GM18498 (cell line): ENCODE measurements at regions not wholly inside any gene's neighbourhood (a gene's known extent, or its start where the extent isn't known, plus 50 kb on each side); places are given as distances from the start of the nearest gene placed in this dataset.

Experiments used
- ATAC-seq: cut with Tn5 transposase; IDR thresholded peaks from one replicate; pipeline ENCODE4 v1.9.1; 2021; ENCODE audit warnings: mild to moderate bottlenecking, moderate library complexity; ENCODE audit not compliant: unreplicated experiment

DNA sequence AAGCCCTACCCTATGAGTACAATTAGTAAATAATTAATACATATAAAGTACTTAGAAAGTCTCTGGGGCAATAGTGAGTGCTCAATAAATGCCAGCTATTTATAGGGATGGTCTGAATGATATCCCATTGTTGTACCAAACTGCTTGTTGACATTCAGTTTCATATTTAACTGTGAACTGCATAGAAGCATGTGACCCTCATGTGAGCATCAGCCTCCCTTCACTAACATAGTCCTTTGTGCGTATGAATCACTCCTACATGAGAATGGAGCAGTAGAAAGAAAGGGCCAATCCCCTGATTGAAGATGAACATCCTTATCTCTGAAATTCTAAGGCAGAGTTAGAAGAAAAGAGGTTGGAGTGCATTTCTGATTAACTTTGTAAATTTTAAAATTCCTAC lies 68.7 kb upstream of the ATP10A start:
- no peak for ATAC-seq

DNA sequence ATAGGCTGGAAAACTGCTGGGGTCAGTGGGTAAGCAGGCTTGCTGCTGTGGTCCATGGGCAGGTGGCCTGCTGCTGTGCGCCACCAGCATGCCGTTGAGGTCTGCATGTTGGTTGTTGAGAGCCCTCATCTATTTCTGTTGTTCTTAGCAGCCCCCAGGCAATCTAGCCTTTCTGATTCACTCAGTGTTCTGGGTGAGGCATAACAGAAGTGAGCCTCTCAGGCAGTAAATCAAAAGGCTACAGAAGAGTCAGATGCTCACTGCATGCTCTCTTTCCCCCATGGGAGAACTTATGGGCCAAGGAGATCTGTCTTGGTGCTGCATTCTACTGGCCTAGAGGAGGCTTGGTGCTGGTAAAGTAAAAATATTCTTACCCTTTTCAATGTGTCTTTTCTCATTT lies 67.8 kb upstream of the ATP10A start:
- no peak for ATAC-seq
